IMR-90 (cell line): ENCODE measurements at regions not wholly inside any gene's neighbourhood (a gene's known extent, or its start where the extent isn't known, plus 50 kb on each side); places are given as distances from the start of the nearest gene placed in this dataset.

ENCODE experiments used
- ATAC-seq: fragments of 200-7000 bp; cut with Tn5 transposase; 2 replicates; pipeline ENCODE4 v1.9.1; 2020; ENCODE audit warnings: low read depth, mild to moderate bottlenecking, moderate library complexity
- BruUV-seq: library from RNA; stranded (reverse); fragments of 400-500 nt; replicated peaks from 2 replicates; lab custom pipeline; 2021; lab: Mats Ljungman, UMichigan
- CTCF ChIA-PET: fragments of 300-600 bp; formaldehyde crosslinking; extraction: SDS; loops from one replicate; lab custom pipeline; 2021; ENCODE audit warnings: antibody characterized with exemption; lab: Yijun Ruan, JAX
- POLR2A ChIA-PET: fragments of 300-600 bp; sonication (Branson Sonifier 250); formaldehyde crosslinking; loops from one replicate; lab custom pipeline; 2022; ENCODE audit warnings: antibody characterized with exemption; ENCODE audit not compliant: unreplicated experiment; lab: Charles Lee
- DNase-seq: peaks from one replicate; pipeline ENCODE4 v3.0.0; 2013
- H2AFZ ChIP-seq: replicated peaks from 2 replicates; pipeline ENCODE3; 2013; ENCODE audit warnings: low read length, mild to moderate bottlenecking; ENCODE audit not compliant: poor library complexity
- H2AK5ac ChIP-seq: 2 replicates; pipeline ENCODE4 v1.6.1; 2013; ENCODE audit warnings: low read depth, low read length, inconsistent platforms
- H2AK9ac ChIP-seq: replicated peaks from 2 replicates; pipeline ENCODE3; 2013; ENCODE audit warnings: mild to moderate bottlenecking, low read depth, low read length, moderate library complexity; ENCODE audit not compliant: poor library complexity
- H2BK120ac ChIP-seq: 2 replicates; pipeline ENCODE4 v1.6.1; 2013; ENCODE audit warnings: low read depth, low read length, inconsistent platforms
- H2BK15ac ChIP-seq: 3 replicates; pipeline ENCODE4 v1.6.1; 2013; ENCODE audit warnings: low read depth, low read length, inconsistent platforms
- H2BK20ac ChIP-seq: 2 replicates; pipeline ENCODE4 v1.6.1; 2013; ENCODE audit warnings: low read depth, mild to moderate bottlenecking, inconsistent platforms, low read length, moderate library complexity
- H2BK5ac ChIP-seq: 2 replicates; pipeline ENCODE4 v1.6.1; 2013; ENCODE audit warnings: mild to moderate bottlenecking, low read depth, low read length, inconsistent platforms; ENCODE audit not compliant: poor library complexity, severe bottlenecking
- H3K14ac ChIP-seq: replicated peaks from 2 replicates; pipeline ENCODE4 v1.6.1; 2013; ENCODE audit warnings: low read depth, low read length, inconsistent platforms
- H3K18ac ChIP-seq: 2 replicates; pipeline ENCODE4 v1.6.1; 2013; ENCODE audit warnings: low read depth, low read length, control low read depth
- H3K23ac ChIP-seq: 2 replicates; pipeline ENCODE4 v1.6.1; 2013; ENCODE audit warnings: low read depth, low read length, inconsistent platforms
- H3K27ac ChIP-seq: 2 replicates; pipeline ENCODE4 v1.5.1; 2013; ENCODE audit warnings: mild to moderate bottlenecking, control low read depth, low read length; ENCODE audit not compliant: insufficient read depth
- H3K27me3 ChIP-seq: 2 replicates; pipeline ENCODE4 v1.6.1; 2013; ENCODE audit warnings: low read length; ENCODE audit not compliant: control insufficient read depth, insufficient read depth
- H3K36me3 ChIP-seq: 2 replicates; pipeline ENCODE4 v1.6.1; 2013; ENCODE audit warnings: low read length, mixed read lengths; ENCODE audit not compliant: control insufficient read depth, insufficient read depth
- H3K4ac ChIP-seq: 2 replicates; pipeline ENCODE4 v1.6.1; 2013; ENCODE audit warnings: low read depth, low read length, inconsistent platforms
- H3K4me1 ChIP-seq: 2 replicates; pipeline ENCODE4 v1.6.1; 2013; ENCODE audit warnings: low read length, mixed read lengths; ENCODE audit not compliant: control insufficient read depth, insufficient read depth
- H3K4me2 ChIP-seq: 2 replicates; pipeline ENCODE4 v1.6.1; 2013; ENCODE audit warnings: low read depth, mild to moderate bottlenecking, control low read depth, low read length, moderate library complexity
- H3K4me3 ChIP-seq: 2 replicates; pipeline ENCODE4 v1.5.1; 2013; ENCODE audit warnings: low read depth, mild to moderate bottlenecking, control low read depth, low read length, moderate library complexity; ENCODE audit not compliant: insufficient read depth
- H3K56ac ChIP-seq: 2 replicates; pipeline ENCODE4 v1.6.1; 2013; ENCODE audit warnings: low read length, inconsistent platforms; ENCODE audit not compliant: insufficient read depth; ENCODE audit errors: extremely low read depth
- H3K79me1 ChIP-seq, 2 experiments: 2 replicates each; pipeline ENCODE4 v1.6.1; 2013; ENCODE audit warnings: low read length in 2 of 2, inconsistent platforms in 1 of 2, low read depth in 1 of 2
- H3K9ac ChIP-seq: 2 replicates; pipeline ENCODE4 v1.6.1; 2013; ENCODE audit warnings: low read depth, low read length, control low read depth
- H3K9me1 ChIP-seq: 2 replicates; pipeline ENCODE4 v1.6.1; 2013; ENCODE audit warnings: low read length, inconsistent platforms; ENCODE audit not compliant: insufficient read depth
- H3K9me3 ChIP-seq: 2 replicates; pipeline ENCODE4 v1.6.1; 2013; ENCODE audit warnings: low read length; ENCODE audit not compliant: control insufficient read depth, insufficient read depth
- H4K20me1 ChIP-seq: 2 replicates; pipeline ENCODE4 v1.6.1; 2013; ENCODE audit warnings: low read length, inconsistent platforms; ENCODE audit not compliant: insufficient read depth
- H4K5ac ChIP-seq: 2 replicates; pipeline ENCODE4 v1.6.1; 2013; ENCODE audit warnings: mild to moderate bottlenecking, low read depth, low read length, control low read depth
- H4K8ac ChIP-seq, 2 experiments: 2 replicates each; pipeline ENCODE4 v1.6.1; 2013; ENCODE audit warnings: low read depth in 2 of 2, low read length in 2 of 2, control low read depth in 1 of 2, inconsistent platforms in 1 of 2
- H4K91ac ChIP-seq: 2 replicates; pipeline ENCODE4 v1.6.1; 2013; ENCODE audit warnings: low read depth, low read length, inconsistent platforms; ENCODE audit not compliant: insufficient read depth
- BHLHE40 ChIP-seq: fragments of 150-350 bp; IDR thresholded peaks from 2 replicates; pipeline ENCODE4 v1.6.1; 2016; ENCODE audit warnings: mild to moderate bottlenecking, low read depth, low read length
- CEBPB ChIP-seq: IDR thresholded peaks from 2 replicates; pipeline ENCODE4 v1.6.1; 2012; ENCODE audit warnings: low read depth, low read length, improper control_type of control experiment
- CTCF ChIP-seq: conservative IDR thresholded peaks from 2 replicates; pipeline ENCODE4 v1.5.1; 2012; ENCODE audit warnings: mild to moderate bottlenecking, low read depth, low read length, improper control_type of control experiment
- FOS ChIP-seq: fragments of 150-350 bp; IDR thresholded peaks from 2 replicates; pipeline ENCODE4 v1.6.1; 2016; ENCODE audit warnings: low read depth, low read length
- MAFK ChIP-seq: IDR thresholded peaks from 2 replicates; pipeline ENCODE4 v1.6.1; 2012; ENCODE audit warnings: low read depth, low read length, improper control_type of control experiment
- MAZ ChIP-seq: IDR thresholded peaks from 2 replicates; pipeline ENCODE4 v1.6.1; 2012; ENCODE audit warnings: low read depth, mild to moderate bottlenecking, low read length, improper control_type of control experiment, moderate library complexity, borderline replicate concordance
- MXI1 ChIP-seq: IDR thresholded peaks from 2 replicates; pipeline ENCODE4 v1.6.1; 2012; ENCODE audit warnings: low read depth, mild to moderate bottlenecking, low read length, moderate library complexity, borderline replicate concordance
- NFE2L2 ChIP-seq: fragments of 150-350 bp; IDR thresholded peaks from 2 replicates; pipeline ENCODE4 v1.6.1; 2016; ENCODE audit warnings: low read depth, mild to moderate bottlenecking, low read length
- RAD21 ChIP-seq: IDR thresholded peaks from 2 replicates; pipeline ENCODE4 v1.6.1; 2012; ENCODE audit warnings: low read length, improper control_type of control experiment
- SMC3 ChIP-seq: fragments of 150-350 bp; IDR thresholded peaks from 2 replicates; pipeline ENCODE4 v1.6.1; 2016; ENCODE audit warnings: low read depth, mild to moderate bottlenecking, antibody characterized with exemption, low read length, moderate library complexity
- USF2 ChIP-seq: fragments of 150-350 bp; IDR thresholded peaks from 2 replicates; pipeline ENCODE4 v1.6.1; 2017; ENCODE audit warnings: mild to moderate bottlenecking, antibody characterized with exemption, low read length, low read depth
- WGBS, 2 experiments: methylation state at CpG; one replicate each; pipeline versions ENCODE4 v1.1.5 to v1.1.7; 2013; ENCODE audit warnings: missing lambda C conversion rate in 2 of 2; ENCODE audit not compliant: insufficient read length in 1 of 2; ENCODE audit errors: extremely low coverage in 2 of 2; 5-methylcytosine and 5-hydroxymethylcytosine counted together
- dilution Hi-C: fragments of 300-500 bp; cut with HindIII; formaldehyde crosslinking; loops from one replicate; pipeline ENCODE4 v1.14.3; 2018; ENCODE audit warnings: low sequenced_read_pairs; ENCODE audit not compliant: unreplicated experiment
- in situ Hi-C: fragments of 300-500 bp; cut with MboI; formaldehyde crosslinking; loops from 3 replicates; pipeline ENCODE4 v1.14.3; 2019; ENCODE audit warnings: low sequenced_read_pairs, inconsistent platforms, mixed read lengths
- intact Hi-C: fragments of 100-400 bp; cut with micrococcal nuclease; formaldehyde crosslinking; loops from 2 replicates; pipeline ENCODE4 v1.10.0; 2022
- TF ChIP-seq, protein P1 (sequence below): fragments of 150-350 bp; IDR thresholded peaks from 2 replicates; pipeline ENCODE4 v1.6.1; 2016; ENCODE audit warnings: low read depth, mild to moderate bottlenecking, low read length, moderate library complexity, borderline replicate concordance

DNA sequence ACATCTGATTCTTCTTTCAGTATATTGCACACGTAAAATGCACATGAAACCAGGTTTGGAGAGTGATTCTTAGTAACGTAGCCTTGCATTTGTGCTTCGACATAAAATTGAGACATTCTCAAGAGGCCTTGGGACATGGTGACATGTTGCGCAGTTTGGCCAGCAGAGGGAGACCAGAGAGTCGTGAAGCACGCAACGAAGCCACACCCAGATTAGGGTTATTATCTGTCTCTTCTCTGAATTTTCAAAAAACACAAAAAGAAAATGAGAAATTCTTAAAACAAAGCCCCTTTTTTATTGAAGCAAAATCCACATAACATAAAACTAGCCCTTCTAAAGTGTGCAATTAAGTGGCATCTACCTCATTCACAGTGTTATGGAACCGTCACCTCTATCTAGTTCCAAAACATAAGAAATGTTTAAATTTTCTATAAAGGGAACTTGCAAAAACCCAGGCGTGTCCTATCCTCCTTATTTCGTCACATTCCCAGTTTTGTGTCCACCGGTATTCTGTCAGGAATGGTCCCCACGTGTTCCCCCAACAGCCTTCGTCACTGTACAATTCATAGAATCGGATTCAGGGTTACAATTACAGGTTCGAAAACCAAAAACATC lies 108.8 kb upstream of the ATF7IP start:
- Histone ChIP-seq H3K9me3 (peaks cover 2% of the 10 kb centered on the region; the same call in 1 of the 2 replicates), H2BK20ac (peak overlapping the region; percentile 89), H4K91ac (peak overlapping the region; percentile 94), H3K27ac (peak overlapping the region; percentile 89; the same call in 1 of the 2 replicates), H2AK5ac (peak overlapping the region; percentile 96), H3K36me3 (no peaks in the 10 kb centered on the region), H2AFZ (peak overlapping the region; percentile 80), H3K4me1 (peaks cover 18% of the 10 kb centered on the region), H3K9ac (peak overlapping the region; percentile 48), H3K4me3 (no peak overlapping the region), H3K9me1 (peaks cover 5% of the 10 kb centered on the region; the same call in 1 of the 2 replicates), H4K20me1 (no peaks in the 10 kb centered on the region), H2BK15ac (peak overlapping the region; percentile 98; the same call in 2 of the 3 replicates), H3K4ac (peak overlapping the region; percentile 94), H2BK5ac (peak overlapping the region; percentile 93), H2AK9ac (peak overlapping the region; percentile 95), H3K23ac (peak overlapping the region; percentile 34; the same call in 1 of the 2 replicates), H3K27me3 (no peaks in the 10 kb centered on the region), H3K14ac (peak overlapping the region; percentile 76), H4K8ac (peak overlapping the region; percentile 93 to 98), H3K79me1 (no peaks in the 10 kb centered on the region), H3K56ac (peak overlapping the region; percentile 89), H4K5ac (peak overlapping the region; percentile 99), H2BK120ac (peak overlapping the region; percentile 97), H3K4me2 (peak overlapping the region; percentile 5; the same call in 1 of the 2 replicates), H3K18ac (peak overlapping the region; percentile 91)
- dilution Hi-C loops, result no loop called here
- ChIA-PET POLR2A (no interaction called here), CTCF (interaction anchor here (0.6 kb wide), 1 partner anchor 353 kb away, joined by 3 read pairs; no protein-coding TSS in a partner anchor)
- ATAC-seq (no peak), DNase-seq (peak; percentile 85)
- BruUV-seq, result no TSS peak
- in situ Hi-C loops, result loop anchor here (5.0 kb wide), 1 partner anchor 516 kb away; a partner anchor contains a TSS
- intact Hi-C loops, result loop anchor here (1.0 to 2.0 kb wide), 4 partner anchors 110 to 160 kb away; no protein-coding TSS in a partner anchor
- WGBS, 2 experiments, result 40% methylated on average over 1 of the region's 15 CpGs; no CpG with 5 or more reads in 1 of the 2 experiments
- TF ChIP-seq CTCF, result peak; percentile 68
- TF ChIP-seq NFE2L2, result no peak
- peak; percentile 71 for TF ChIP-seq SMC3
- TF ChIP-seq MXI1, result no peak
- TF ChIP-seq MAZ, result no peak
- TF ChIP-seq CEBPB, result peak; percentile 26; the same call in 1 of the 2 replicates
- no peak for TF ChIP-seq BHLHE40
- TF ChIP-seq USF2, result no peak
- no peak for TF ChIP-seq MAFK
- TF ChIP-seq, protein P1, sequence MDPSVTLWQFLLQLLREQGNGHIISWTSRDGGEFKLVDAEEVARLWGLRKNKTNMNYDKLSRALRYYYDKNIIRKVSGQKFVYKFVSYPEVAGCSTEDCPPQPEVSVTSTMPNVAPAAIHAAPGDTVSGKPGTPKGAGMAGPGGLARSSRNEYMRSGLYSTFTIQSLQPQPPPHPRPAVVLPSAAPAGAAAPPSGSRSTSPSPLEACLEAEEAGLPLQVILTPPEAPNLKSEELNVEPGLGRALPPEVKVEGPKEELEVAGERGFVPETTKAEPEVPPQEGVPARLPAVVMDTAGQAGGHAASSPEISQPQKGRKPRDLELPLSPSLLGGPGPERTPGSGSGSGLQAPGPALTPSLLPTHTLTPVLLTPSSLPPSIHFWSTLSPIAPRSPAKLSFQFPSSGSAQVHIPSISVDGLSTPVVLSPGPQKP, result no peak
- peak; percentile 59 for TF ChIP-seq RAD21
- no peak for TF ChIP-seq FOS
